A549 (cell line): ENCODE measurements at regions not wholly inside any gene's neighbourhood (a gene's known extent, or its start where the extent isn't known, plus 50 kb on each side); places are given as distances from the start of the nearest gene placed in this dataset.
"Not testable (repeated sequence)": the region's sequence is repeated elsewhere in the genome, so short reads cannot be mapped to it uniquely, and the experiment has no call there.

ENCODE experiments used
- ATAC-seq, 2 experiments: fragments of 200-7000 bp in 1 of 2; fragments of >200 bp in 1 of 2; cut with Nextera tagmentation in 1 of 2; cut with Tn5 transposase in 1 of 2; 3 replicates each; pipeline versions ENCODE4 v1.8.0 to v1.9.1; 2018 to 2020; ENCODE audit warnings: mild to moderate bottlenecking in 1 of 2, moderate library complexity in 1 of 2
- CTCF ChIA-PET: fragments of 300-600 bp; sonication (Branson Sonifier 250); formaldehyde crosslinking; extraction: SDS; loops from one replicate; lab custom pipeline; 2021; ENCODE audit warnings: antibody characterized with exemption, inconsistent platforms; lab: Yijun Ruan, JAX
- POLR2A ChIA-PET: fragments of 350-600 bp; formaldehyde crosslinking; extraction: SDS; loops from one replicate; lab custom pipeline; 2021; ENCODE audit warnings: antibody characterized with exemption, inconsistent platforms; lab: Yijun Ruan, JAX
- DNase-seq, 2 experiments: peaks; one replicate each; pipeline versions ENCODE4 v3.0.0 to v3.0.0-alpha.2; 2011 to 2016; ENCODE audit warnings: low read depth in 1 of 2, low spot score in 1 of 2
- FAIRE-seq: peaks from 2 replicates; lab custom pipeline; 2011; peaks lifted over from hg19 to GRCh38; lab: Jason Lieb, UNC
- H3K27ac ChIP-seq, 2 experiments: fragments of >200 bp; sonication (Bioruptor Twin); formaldehyde crosslinking; 3 replicates each; pipeline ENCODE4 v1.5.1; 2016 to 2017
- H3K4me1 ChIP-seq: fragments of >200 bp; sonication (Bioruptor Twin); formaldehyde crosslinking; 3 replicates; pipeline ENCODE4 v1.6.1; 2016
- H3K4me2 ChIP-seq: fragments of >200 bp; sonication (Bioruptor Twin); formaldehyde crosslinking; 3 replicates; pipeline ENCODE4 v1.6.1; 2016
- H3K4me3 ChIP-seq: fragments of >200 bp; sonication (Bioruptor Twin); formaldehyde crosslinking; 3 replicates; pipeline ENCODE4 v1.5.1; 2016
- H3K9me3 ChIP-seq: fragments of >200 bp; sonication (Bioruptor Twin); formaldehyde crosslinking; 3 replicates; pipeline ENCODE4 v1.6.1; 2016
- BHLHE40 ChIP-seq: IDR thresholded peaks from 2 replicates; pipeline ENCODE4 v1.6.1; 2012; ENCODE audit warnings: low read depth, low read length, inconsistent platforms
- CBX8 ChIP-seq: fragments of 200-600 bp; sonication (generic); IDR thresholded peaks from 2 replicates; pipeline ENCODE4 v1.6.1; 2016
- CEBPB ChIP-seq, 2 experiments: fragments of >200 bp in 1 of 2; sonication (Bioruptor Twin) in 1 of 2; formaldehyde crosslinking in 1 of 2; IDR thresholded peaks; 2 replicates each; pipeline ENCODE4 v1.6.1; 2012 to 2016
- CHD4 ChIP-seq: fragments of 200-600 bp; sonication (generic); IDR thresholded peaks from 2 replicates; pipeline ENCODE4 v1.6.1; 2016; ENCODE audit warnings: antibody characterized with exemption, mild to moderate bottlenecking, borderline replicate concordance
- EHMT2 ChIP-seq: fragments of 200-600 bp; sonication (generic); IDR thresholded peaks from 2 replicates; pipeline ENCODE4 v1.6.1; 2016; ENCODE audit warnings: antibody characterized with exemption, low read depth, mild to moderate bottlenecking, moderate library complexity
- EP300 ChIP-seq, 2 experiments: fragments of >200 bp; sonication (Bioruptor Twin); formaldehyde crosslinking; IDR thresholded peaks; 2 replicates in 1 of 2; 3 replicates in 1 of 2; pipeline ENCODE4 v1.6.1; 2016 to 2017
- ESRRA ChIP-seq: fragments of 150-350 bp; IDR thresholded peaks from 2 replicates; pipeline ENCODE4 v1.6.1; 2014; ENCODE audit warnings: mild to moderate bottlenecking, low read length, borderline replicate concordance
- FOSL2 ChIP-seq, 2 experiments: fragments of 450-650 bp in 1 of 2; fragments of >200 bp in 1 of 2; sonication (Bioruptor Twin) in 1 of 2; formaldehyde crosslinking; IDR thresholded peaks; 2 replicates each; pipeline versions ENCODE4 v1.5.0 to v1.6.1; 2016 to 2020; ENCODE audit warnings: mild to moderate bottlenecking in 1 of 2, moderate library complexity in 1 of 2
- GATA3 ChIP-seq: IDR thresholded peaks from 2 replicates; pipeline ENCODE4 v1.6.1; 2012; ENCODE audit warnings: borderline replicate concordance
- HDAC2 ChIP-seq: fragments of 200-600 bp; sonication (generic); IDR thresholded peaks from 2 replicates; pipeline ENCODE4 v1.6.1; 2016
- HES2 ChIP-seq: fragments of >200 bp; sonication (Bioruptor Twin); formaldehyde crosslinking; IDR thresholded peaks from 2 replicates; pipeline ENCODE4 v1.6.1; 2016
- HOXB13 ChIP-seq: fragments of 250-450 bp; sonication (Bioruptor Pico); IDR thresholded peaks from 2 replicates; pipeline ENCODE4 v1.5.0; 2020; ENCODE audit warnings: low read depth, mild to moderate bottlenecking, moderate library complexity
- JUNB ChIP-seq: fragments of >200 bp; sonication (Bioruptor Twin); formaldehyde crosslinking; IDR thresholded peaks from 2 replicates; pipeline ENCODE4 v1.6.1; 2016
- KDM1A ChIP-seq: fragments of 200-600 bp; sonication (generic); IDR thresholded peaks from 2 replicates; pipeline ENCODE4 v1.6.1; 2016; ENCODE audit warnings: low read depth, mild to moderate bottlenecking
- PHF8 ChIP-seq: fragments of 200-600 bp; sonication (generic); IDR thresholded peaks from 2 replicates; pipeline ENCODE4 v1.6.1; 2016; ENCODE audit warnings: low read depth, mild to moderate bottlenecking, antibody characterized with exemption, moderate library complexity, borderline replicate concordance
- POLR2A ChIP-seq: IDR thresholded peaks from 2 replicates; pipeline ENCODE4 v1.6.1; 2012; ENCODE audit warnings: mild to moderate bottlenecking, low read length
- RARB ChIP-seq: fragments of 250-450 bp; sonication (Bioruptor Pico); IDR thresholded peaks from 2 replicates; pipeline ENCODE4 v1.8.0; 2021; ENCODE audit warnings: mild to moderate bottlenecking, moderate library complexity
- RFX5 ChIP-seq: fragments of 450-650 bp; IDR thresholded peaks from 2 replicates; pipeline ENCODE4 v1.7.1; 2014; ENCODE audit warnings: antibody characterized with exemption, mild to moderate bottlenecking, moderate library complexity
- SREBF2 ChIP-seq: fragments of 450-650 bp; IDR thresholded peaks from 2 replicates; pipeline ENCODE4 v1.6.1; 2014; ENCODE audit warnings: mild to moderate bottlenecking, moderate library complexity
- TFCP2L1 ChIP-seq: fragments of 250-450 bp; sonication (Bioruptor Pico); IDR thresholded peaks from 2 replicates; pipeline ENCODE4 v1.5.0; 2021; ENCODE audit warnings: mild to moderate bottlenecking
- ZC3H11A ChIP-seq: fragments of 450-650 bp; IDR thresholded peaks from 2 replicates; pipeline ENCODE4 v1.6.1; 2014; ENCODE audit warnings: antibody characterized with exemption, mild to moderate bottlenecking
- WGBS: methylation state at CpG from one replicate; pipeline ENCODE4 v1.1.6; 2017; ENCODE audit errors: missing lambda C conversion rate; 5-methylcytosine and 5-hydroxymethylcytosine counted together

- 77% methylated on average over 3 of the region's 11 CpGs for WGBS
- Histone ChIP-seq H3K4me3 (no peak overlapping the region), H3K27ac (peak overlapping the region in 1 of 2 experiments; percentile 42; a peak in 2 of 6 replicates), H3K9me3 (no peaks in the 10 kb centered on the region), H3K4me1 (peaks cover 14% of the 10 kb centered on the region), H3K4me2 (no peak overlapping the region; the same call in 2 of the 3 replicates)
- ATAC-seq (no peak), FAIRE-seq (no peak), DNase-seq (no peak)
- TF ChIP-seq SREBF2, result no peak
- TF ChIP-seq RFX5, result no peak
- no peak for TF ChIP-seq RARB
- TF ChIP-seq POLR2A, result no peak
- TF ChIP-seq BHLHE40, result no peak
- no peak for TF ChIP-seq GATA3
- TF ChIP-seq EP300 (IDR thresholded peaks at IDR 0.05), result no peak
- no peak for TF ChIP-seq PHF8
- ChIA-PET CTCF (no interaction called here), POLR2A (no interaction called here)
Observed at GRCh38 chr15:53910852-53911251, 67.4 kb upstream of the UNC13C start.

GRCh38 chr15:53910236-53910849 is 67.9 kb upstream of the UNC13C start:
- ChIA-PET POLR2A (no interaction called here), CTCF (no interaction called here)
- ATAC-seq, result peak in 1 of 2 experiments; percentile 73; a peak in 3 of 6 replicates
- peak in 1 of 2 experiments; percentile 23 for DNase-seq
- Histone ChIP-seq H3K27ac (peak overlapping the region; percentile 20 to 76; a peak in 5 of 6 replicates), H3K9me3 (no peaks in the 10 kb centered on the region), H3K4me2 (peak overlapping the region; percentile 48), H3K4me3 (no peak overlapping the region), H3K4me1 (peaks cover 14% of the 10 kb centered on the region)
- TF ChIP-seq CBX8 (no peak), POLR2A (no peak), CHD4 (no peak), RFX5 (no peak), FOSL2 (IDR thresholded peaks at IDR 0.05) (peak; percentile 50), FOSL2 (CRISPR knock-in tag; IDR thresholded peaks at IDR 0.05) (peak; percentile 37; the same call in 1 of the 2 replicates), ESRRA (no peak), HOXB13 (CRISPR knock-in tag) (no peak), JUNB (peak; percentile 35), KDM1A (no peak), EHMT2 (no peak), HDAC2 (no peak)
- FAIRE-seq, result no peak
- 74% methylated on average over 12 of the region's 12 CpGs for WGBS

- POLR2A ChIA-PET, result no interaction called here
Observed at GRCh38 chr15:53903129-53903528, 75.1 kb upstream of the UNC13C start.

GRCh38 chr15:53893468-53893867 is 84.8 kb upstream of the UNC13C start:
- H3K4me3 ChIP-seq, CTCF ChIA-PET, H3K4me1 ChIP-seq, FAIRE-seq, H3K9me3 ChIP-seq, ATAC-seq, POLR2A ChIA-PET: not testable (repeated sequence)
- WGBS, result 100% methylated on average over 1 of the region's 2 CpGs
- peak in 1 of 2 experiments; percentile 4 for DNase-seq
- H3K27ac ChIP-seq, result 0 out of 6 replicates have a peak overlapping the region, but pooled peaks of 1 of the 2 experiments have one; percentile 31
- H3K4me2 ChIP-seq, result peak overlapping the region; percentile 21; the same call in 1 of the 3 replicates

More at GRCh38 chr15:53903129-53903528, 75.1 kb upstream of the UNC13C start:
- TF ChIP-seq ZC3H11A (no peak), HES2 (no peak), TFCP2L1 (CRISPR knock-in tag) (no peak), CEBPB (IDR thresholded peaks at IDR 0.05) (no peak)
- no peak for ATAC-seq
- H3K4me3 ChIP-seq, result no peak overlapping the region
- H3K4me1 ChIP-seq, result no peaks in the 10 kb centered on the region
- DNase-seq, result no peak
- CTCF ChIA-PET, result no interaction called here
- no peak overlapping the region for H3K4me2 ChIP-seq
- FAIRE-seq, result no peak
- H3K27ac ChIP-seq, result no peak overlapping the region
- 22% methylated on average over 1 of the region's 1 CpG for WGBS
- H3K9me3 ChIP-seq, result no peaks in the 10 kb centered on the region
